Glomerular visceral epithelial cell (primary cell): ENCODE measurements at regions not wholly inside any gene's neighbourhood (a gene's known extent, or its start where the extent isn't known, plus 50 kb on each side); places are given as distances from the start of the nearest gene placed in this dataset.

Experiments
- DNase-seq: peaks from one replicate; pipeline ENCODE4 v3.0.0-alpha.2; 2016; ENCODE audit errors: extremely low spot score

DNA sequence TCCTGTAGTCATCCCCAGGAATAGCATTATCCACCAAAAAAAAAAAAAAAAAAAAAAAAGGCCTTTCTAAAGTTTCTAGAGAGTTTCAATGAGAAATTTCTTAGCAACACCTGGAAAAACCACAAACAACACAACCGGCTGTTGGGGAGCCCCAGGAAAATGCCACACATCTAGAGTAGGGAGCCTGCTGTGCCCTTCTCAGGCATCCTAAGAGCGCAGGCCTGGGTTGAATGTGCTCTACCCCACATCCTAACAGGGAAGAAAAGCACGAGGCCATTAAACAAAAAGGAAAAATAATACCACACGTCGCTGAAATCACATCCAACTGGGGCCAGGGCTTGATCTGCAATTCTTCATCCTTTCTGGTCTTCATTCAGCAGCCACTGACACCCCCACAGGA is 367.5 kb downstream of the TGFB2 start:
- DNase-seq = no peak

DNA sequence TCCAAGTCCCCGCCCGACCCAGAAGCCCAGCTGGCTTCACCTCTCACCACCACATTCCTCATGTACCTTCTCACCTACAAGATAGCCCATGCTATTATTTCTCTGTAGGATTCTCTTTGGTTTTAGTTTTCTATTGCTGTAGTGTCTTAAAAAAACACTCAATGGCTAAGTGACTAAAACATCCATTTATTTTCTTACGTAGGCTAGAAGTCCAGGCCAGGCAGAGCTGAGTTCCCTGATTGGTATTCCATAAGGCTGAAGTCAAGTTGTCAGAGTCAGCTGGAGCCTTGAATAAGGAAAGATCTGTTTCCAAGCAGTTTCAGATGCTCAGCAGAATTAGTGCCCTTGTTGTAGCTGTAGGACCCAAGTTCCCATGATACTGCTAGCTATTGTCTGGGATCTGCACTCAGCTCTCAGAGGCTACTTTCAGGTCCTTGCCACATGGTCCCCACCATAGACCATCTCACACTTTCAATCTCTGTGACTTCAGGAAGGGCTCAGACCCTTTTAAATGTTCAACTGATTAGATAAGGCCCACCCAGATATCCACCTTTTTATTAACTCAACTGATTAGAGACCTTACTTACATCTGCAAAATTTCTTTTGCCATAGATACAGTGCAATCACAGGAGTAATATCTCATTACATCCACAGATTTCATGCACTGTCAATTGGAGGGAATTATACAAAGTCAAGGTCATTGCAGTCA is 371.0 kb downstream of the TGFB2 start:
- no peak for DNase-seq

DNA sequence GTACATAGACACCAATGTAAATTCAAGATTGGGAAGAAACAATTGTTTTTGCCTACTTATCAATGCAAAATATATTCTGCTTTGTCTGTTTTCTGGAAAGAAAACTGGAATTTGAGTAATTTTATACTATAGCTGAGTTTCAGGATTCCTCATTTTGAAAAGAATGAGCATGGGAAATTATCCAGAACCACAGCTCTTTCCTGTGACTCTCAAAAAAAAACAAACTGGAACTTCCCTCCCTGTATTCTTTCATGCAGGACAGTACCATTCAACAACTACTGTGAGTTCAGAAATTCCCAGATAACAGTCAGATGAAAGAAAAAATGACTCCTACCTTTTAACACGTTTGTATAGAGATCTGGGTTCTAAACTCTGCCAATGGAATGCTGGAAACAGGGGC is 372.4 kb downstream of the TGFB2 start:
- peak; percentile 8 for DNase-seq

DNA sequence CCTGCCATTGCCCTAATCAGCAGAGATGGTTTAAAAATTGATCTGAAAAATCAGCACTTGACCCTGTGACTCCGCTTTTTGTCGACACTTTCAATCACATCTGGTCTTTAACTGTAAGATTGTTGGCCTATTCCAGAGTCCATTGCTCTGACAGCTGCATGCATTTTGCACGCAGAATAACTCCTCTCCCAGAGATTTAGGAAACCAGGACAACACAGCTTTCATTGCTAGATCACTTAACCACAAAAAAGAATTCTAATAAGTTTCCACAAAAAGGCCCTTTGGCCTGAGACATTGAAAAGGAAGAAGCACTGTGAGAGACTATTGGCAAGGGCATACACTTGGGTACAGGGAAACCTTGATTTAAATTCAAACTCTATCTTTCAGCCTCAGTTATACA is 373.1 kb downstream of the TGFB2 start:
- no peak for DNase-seq

DNA sequence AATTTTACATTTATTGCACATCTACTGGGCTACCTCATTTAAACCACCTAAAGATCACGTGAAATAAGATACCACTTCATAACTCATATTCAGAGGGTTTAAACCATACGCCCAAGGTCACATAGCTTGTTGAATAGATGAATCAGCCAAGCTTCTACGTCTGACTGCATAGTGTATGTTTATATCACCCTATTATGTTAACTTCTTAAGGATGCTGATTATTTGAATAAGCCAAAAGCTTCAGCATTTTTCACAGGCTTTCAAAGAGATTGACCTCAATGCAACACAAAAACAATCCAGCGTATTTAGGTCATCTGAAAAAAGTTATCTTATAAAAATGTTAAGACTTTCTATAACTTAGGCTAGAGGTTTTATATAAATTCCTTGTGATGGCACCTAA is 373.8 kb downstream of the TGFB2 start:
- no peak for DNase-seq

DNA sequence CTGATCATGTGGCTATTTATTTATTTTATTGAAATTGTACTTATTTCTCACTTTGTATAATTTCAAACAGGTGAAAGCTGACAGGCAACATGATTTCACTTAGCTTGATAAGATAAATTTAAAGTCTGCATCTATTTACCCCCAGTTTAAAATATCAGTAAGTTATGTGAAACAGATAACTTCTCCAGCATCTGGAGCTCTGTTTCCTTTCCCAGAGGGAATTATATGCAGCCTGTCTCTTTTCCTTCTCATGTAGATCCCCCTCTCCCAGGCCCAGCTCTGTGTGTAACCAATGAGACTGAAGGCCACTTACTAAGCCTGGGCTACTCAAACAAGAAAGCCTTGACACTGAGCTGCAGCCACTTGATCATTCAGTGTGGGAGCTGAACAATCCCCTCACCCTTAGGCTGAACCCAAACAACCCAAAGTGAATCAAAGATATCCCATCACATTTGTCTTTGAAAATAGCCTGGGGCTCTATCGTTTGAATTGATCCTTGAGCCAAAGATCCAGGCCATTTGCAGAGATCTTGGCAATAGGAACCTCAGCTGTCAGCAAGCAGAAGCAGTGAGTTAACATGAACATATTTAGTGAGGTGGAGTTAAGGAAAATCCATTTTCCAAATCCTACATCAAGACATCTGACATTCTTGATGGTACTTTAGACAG is 383.9 kb downstream of the TGFB2 start:
- DNase-seq = no peak

DNA sequence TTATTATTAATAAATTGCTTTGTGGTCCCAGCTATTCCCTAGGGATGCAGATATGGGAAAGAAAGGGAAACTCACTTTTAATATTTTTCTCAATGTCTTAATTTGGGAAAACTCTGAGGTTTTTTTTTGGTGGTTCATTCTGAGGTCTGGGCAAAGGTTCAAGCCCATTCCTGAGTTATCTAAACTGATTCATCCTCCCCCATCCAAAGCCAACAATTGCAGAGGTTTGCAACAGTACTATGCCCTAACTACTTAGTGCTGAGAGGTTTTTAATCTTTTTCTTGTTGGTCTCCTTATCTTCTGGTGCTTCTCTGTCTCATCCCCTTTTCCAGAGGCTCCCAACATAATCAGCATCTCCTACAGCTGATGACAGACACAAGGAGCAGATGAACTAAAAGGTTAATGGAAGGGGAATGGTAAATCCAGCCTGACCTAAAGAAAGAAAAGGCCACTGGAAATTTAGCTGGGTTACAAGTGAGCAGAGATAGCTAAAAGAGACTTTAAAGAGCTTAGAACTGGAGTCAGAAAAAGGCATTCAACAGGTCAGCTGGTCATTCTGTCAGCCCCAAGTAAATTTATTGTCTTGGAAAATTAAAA is 390.4 kb downstream of the TGFB2 start:
- no peak for DNase-seq

DNA sequence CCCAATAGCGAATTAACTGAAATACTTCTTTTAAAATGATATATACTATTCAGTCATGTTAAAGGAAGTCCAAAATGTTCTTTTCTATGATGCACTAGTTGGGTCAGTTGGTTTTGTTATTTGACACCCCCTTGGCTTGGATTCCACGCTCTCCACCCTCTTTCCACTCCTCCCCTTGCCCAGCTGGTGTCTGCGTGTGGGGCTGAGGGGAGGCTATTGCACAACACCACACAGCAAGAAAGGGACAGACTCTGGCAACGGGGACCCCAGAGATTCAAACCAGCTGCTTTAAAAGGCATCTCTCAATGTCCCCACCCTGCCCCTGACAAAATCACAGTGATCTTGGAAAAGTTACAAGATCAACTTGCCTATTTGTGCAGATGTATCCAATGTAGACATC is 394.3 kb downstream of the TGFB2 start:
- no peak for DNase-seq

DNA sequence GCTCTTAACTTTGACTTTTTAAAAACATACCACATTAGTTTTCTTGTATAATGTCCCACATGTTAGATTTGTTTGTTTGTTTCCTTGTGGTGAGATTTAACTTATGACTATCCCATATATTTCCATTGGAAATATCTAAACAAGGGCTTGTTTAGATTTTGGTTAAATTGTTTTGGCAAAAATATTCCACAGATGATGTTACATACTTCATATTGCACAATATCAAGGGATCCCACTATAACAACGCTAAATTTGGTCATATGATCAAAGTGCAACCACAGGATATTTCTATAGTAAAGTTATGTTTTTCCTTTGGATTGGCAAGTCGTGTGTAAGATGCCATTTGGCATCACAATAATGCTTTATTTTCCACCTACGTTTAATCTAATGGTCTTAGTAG is 396.7 kb downstream of the TGFB2 start:
- no peak for DNase-seq

DNA sequence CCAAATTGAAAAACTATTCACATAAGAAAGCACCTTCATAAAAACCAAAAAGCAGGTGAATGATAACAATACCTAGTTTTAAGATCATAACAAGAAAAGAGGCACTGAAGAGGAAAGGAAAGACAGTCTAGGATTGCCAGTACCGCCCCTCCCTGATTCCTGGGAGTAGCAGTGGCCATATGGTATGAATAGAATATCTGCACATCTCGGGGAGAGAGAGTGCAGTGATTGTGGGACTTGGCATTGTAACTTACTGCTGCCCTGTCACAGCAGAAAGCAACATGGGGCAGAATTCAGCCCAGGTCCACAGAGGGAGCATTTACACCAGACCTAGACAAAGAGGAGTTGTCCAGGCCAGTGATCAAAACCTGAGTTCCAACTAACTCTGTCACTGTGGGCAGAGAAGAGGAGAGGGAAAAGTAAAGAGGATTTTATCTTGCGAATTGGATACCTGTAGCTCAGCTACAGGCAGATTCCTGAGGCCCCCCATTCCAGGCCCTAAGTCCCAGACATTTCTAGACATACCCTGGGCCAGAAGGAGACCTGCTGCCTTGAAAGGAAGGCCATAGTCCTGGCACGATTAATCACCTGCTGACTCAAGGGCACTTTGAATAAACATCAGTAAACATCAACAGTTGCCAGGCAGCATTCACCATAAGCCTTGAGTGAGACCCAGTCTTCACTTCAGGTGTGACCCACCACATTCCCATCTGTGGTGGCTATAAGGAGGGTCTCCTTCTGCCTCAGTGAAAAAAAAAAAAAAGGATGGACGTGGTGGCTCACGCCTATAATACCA is 397.5 kb downstream of the TGFB2 start:
- DNase-seq = no peak

DNA sequence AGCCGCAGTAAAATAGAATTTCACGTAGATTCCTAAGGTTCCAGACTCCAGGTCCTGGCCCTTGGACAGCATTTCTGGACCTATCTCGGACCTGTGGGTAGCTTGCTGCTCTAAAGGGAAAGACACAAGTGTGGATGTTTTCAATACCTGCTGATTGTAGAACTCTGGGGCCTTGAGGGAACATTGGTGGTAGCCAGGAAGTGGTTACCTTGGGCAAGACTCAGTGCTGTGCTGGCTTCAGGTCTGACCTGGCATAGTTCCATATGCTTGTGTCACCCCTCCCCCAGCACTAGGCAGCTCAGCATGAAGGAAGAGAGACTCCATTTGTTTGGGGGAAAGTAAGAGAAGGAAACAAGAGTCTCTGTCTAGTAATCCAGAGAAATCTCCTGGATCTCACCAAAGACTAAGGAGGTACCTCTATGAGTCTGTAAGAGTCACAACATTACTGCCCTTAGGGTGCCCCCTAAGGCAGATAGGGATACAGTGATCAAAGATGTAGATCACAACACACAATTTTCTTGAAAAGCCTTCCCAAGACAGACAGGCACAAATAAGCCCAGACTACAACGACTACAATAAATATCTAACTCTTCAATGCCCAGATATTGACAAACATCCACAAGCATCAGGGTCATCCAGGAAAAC is 398.8 kb downstream of the TGFB2 start:
- peak; percentile 33 for DNase-seq

DNA sequence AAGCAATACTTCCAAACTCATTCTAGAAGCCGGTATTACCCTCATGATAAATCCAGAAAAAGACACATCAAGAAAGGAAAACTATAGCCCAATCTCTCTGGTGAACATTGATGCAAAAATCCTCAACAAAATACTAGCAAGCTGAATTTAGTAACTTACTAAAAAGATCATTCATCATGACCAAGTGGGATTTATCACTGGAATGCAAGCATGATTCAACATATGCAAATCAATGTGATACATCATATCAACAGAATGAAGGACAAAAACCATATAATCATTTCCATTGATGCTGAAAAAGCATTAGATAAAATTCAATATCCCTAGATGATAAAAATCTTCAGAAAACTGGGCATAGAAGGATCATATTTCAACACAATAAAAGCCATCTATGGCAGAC is 402.9 kb downstream of the TGFB2 start:
- no peak for DNase-seq

DNA sequence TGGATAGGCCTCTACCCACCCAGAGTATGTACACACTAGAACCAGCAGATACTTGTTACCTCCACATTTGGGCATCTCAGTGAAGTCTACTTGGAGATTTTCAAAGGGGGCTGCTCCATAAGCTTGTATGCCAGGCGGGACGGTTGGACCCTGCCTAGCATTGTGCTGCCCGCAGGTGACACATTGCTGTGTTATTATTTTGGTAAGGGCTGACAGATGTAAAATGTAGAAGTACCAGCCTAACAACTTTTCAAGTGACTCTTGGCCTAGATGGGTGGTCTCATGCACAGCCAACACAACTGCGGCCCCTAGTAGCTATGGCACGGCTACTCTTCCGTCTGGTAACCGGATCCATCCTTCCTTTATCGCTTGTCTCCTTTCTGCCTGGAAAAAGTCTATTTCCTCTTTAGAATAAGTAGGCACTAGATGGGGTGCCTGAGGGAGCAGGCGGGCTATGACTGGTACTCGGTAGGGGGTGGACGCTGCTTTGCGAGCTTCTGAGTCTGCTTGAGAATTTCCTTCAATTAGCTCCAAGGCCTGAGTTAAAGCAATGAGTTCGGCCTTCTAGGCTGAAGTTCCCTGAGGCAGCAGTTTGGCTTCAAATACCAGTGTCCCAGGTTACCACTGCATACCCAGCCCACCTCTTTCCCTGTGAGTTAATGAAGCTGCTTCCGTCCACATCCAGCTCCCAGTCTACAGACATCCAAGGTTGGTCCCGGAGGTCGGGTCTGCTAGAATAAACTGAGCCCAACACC is 405.3 kb downstream of the TGFB2 start:
- no peak for DNase-seq

DNA sequence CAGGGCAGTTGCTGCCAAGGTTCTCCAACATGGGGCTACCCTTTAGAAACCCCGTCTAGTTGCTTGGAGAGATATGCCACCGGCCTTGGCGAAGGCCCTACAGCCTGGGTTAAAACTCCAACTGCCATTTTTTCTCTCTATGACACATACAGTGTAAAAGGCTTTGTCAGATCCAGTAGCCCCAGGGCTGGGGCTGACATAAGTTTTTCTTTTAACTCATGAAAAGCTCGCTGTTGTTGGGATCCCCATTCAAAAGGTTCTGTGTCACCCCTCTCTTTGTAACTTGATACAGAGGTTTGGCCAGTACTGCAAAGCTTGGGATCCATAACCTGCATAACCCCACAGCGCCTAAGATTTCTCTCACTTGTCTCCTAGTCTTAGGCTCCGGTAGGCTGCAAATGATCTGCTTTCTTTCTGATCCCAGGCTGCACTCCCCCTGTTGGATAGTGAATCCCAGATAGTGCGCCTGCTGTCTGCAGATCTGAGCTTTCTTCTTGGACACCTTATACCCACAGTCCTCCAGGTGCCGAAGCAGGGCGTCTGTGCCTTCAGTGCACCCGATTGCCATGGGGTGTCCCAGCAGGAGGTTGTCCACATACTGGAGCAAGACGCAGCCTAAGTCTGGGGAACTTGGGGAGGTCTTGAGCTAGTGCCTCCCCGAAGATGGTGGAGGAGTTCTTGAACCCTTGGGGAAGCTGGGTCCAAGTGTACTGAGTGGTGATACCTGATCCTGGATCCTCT is 406.2 kb downstream of the TGFB2 start:
- no peak for DNase-seq

DNA sequence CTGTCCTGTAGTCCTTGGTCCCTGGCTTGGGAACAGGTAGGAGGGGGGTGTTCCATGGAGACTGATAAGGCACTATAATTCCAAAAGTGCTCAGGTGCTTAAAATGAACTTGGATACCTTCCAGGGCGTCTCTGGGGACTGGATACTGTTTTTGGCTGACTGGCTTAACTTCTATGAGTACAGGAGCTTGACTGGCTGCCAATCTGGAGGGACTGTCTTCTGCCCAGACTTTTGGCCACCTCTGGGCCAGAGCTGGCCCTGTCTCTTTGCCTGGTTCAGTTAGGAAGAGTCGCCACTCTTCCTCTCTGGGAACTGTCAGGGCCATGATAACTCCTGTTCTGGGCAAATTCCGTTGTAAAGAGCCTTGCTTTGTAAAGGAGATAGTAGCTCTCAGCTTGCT is 407.0 kb downstream of the TGFB2 start:
- no peak for DNase-seq

DNA sequence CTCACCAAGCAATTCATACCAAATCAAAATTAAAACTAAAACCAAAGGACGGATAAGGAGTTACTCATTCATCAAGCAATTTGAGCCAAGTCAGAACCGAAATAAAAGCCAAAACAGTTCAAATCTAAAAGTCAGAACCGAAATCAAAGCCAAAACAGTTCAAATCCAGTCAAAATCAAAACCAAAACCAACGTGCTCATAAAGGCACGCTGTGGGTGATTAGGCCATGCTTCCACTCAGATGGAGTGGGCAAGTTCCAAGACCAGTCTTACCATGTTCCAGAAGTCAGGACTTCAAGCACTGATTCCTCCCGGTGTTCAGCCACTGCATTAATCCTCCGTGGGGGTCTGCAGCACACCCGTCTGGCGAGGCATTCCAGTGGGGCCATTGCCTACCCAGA is 409.3 kb downstream of the TGFB2 start:
- no peak for DNase-seq

DNA sequence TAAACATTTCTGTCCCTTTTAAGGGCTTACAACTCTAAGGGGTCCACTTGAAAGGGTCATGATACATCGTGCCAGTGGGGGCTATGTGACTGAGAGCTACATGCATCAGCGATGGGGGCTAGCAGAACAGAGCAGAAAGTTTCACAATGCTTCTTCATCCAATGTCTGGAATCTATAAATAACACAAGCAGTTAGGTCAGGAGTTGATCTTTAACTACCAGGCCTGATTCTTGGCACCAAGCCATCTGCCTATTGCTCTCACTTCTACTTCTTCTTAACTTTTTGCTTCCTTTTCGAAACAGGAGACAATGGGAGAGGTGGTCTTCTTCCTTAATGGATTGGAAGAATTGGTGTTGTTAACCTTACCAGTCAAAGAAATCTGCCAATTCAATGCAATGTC is 410.0 kb downstream of the TGFB2 start:
- peak; percentile 36 for DNase-seq

DNA sequence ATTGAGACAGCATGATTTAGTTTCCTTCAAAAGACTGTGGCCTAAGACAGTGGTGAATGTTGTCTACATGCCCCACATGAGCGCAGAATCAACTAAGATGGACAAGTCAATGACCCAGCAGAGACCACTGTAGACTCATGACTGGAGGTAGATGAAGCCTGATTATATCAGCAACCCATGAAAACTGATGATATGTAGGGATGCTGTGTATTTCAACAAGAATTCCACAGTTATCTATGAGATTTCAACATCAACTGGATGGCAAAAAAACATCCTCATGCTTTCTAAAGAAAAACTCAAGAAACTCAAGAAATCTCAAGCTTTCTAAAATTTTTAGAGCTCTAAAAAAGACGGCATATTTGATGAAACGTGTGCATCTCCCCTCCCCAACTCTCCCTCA is 413.9 kb upstream of the LYPLAL1 start:
- no peak for DNase-seq

DNA sequence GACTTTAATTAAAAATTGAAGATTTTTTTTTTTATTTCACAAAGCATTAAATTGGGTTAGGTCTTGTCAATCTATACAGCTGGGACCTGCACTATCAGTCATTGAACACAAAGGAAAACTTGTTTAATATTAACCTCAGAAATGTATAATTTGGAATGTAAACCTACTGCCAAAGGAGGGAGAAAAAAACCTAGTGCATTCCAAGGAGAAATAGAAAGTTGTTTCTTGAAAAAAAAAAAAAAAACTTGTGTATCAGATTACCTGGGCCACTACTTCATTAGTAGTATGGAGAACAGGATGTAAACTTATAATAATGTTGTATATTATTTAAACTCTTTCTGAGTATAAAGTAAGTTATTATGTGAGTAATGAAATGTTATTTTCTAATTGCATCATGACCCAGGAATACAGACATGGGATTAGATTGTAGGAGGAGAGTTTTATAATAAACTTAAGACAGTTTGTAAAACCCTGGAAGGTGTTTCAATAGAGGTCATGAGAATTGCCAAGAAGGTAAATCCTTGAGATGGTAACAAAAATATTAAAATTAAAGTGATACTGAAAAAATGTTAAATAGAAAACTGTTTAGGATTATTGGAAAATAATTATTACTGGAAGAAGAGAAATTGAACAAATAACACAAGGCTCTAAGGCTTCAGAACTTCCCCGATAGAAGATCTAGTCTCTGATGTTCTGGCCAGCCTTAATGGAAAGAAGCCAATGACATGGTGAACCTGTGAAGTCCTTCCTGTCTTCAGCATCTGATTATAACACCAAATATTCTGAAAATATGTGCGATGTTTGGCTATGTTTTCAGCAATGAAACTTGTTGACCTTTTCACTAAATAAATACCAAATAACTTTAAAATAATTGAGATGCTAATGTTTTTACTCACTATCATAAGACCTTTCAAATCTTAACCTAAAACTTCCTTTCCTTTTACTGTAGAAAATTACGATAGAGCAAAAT is 412.8 kb upstream of the LYPLAL1 start:
- DNase-seq = no peak
